SW 1271 (cell line): ENCODE measurements at regions not wholly inside any gene's neighbourhood (a gene's known extent, or its start where the extent isn't known, plus 50 kb on each side); places are given as distances from the start of the nearest gene placed in this dataset.

Experiments used
- DNase-seq, 2 experiments: peaks; one replicate each; lab custom pipeline; 2025; lab: John Stamatoyannopoulos, UW

DNA sequence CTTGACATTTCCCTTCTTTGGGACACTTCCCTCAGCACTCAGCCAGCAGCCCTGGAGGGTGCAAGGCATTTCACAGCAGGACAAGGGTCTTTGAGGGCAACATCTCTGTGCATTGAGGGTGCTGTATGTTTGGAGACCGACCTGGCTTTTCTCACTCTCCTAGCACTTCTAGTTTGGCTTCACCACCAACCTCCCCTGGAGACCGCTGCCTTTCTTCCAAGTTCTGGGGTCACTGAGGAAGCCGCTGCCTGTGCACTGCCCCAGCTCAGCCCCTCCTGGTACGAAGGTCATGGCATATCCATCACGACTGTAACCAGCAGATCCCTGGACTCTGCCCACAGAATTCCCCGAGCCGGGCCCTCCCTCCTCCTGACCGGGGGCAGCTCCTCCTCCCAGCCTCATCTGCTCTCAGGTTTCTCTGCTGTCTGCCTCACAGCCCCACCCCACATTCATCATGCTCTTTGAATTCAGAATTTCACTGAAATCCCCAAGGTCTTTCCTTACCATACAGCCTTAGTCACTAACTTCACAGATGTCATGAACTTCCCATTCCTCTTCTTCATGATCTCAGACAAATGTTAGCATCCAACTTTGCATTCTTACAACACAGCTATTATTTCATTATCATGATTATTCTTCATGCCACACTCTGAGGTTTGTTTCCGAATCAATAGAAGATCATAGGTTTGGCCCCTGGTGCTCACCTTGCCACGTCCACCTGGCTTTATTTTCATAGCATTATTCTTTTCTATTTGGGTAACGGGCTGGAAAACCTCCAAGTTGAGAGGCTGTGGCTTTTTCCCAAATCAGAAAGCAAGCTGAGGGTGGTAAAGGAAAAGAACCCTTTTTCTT, 113.0 kb upstream of the COPS8 start:
- no peak for DNase-seq

GRCh38 chr2:236973343-236973980, 112.2 kb upstream of the COPS8 start:
- no peak for DNase-seq

- DNase-seq = no peak
These were observed 111.5 kb upstream of the COPS8 start for GRCh38 chr2:236974148-236974547.

DNA sequence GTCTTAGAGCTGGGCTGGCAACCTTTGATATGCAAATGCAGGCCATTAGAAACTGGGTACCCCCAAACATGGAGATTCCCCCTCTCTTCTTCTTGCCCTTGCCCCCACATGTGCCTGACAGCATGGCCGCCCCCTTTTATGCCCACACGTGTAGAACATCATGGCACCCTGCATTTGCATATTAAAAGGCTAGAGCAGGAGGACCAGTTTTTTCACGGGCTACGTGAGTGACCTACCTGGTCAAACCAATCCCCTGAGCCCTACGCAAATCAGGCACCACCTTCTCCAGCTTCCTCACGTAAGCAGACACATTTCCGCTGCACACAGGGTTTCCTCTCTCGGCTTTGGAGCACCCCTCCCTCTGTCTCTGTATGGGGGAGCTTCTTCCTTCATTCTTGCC, 110.9 kb upstream of the COPS8 start:
- DNase-seq = no peak

GRCh38 chr2:236975766-236976165, 109.9 kb upstream of the COPS8 start:
- DNase-seq = no peak

- no peak for DNase-seq
These were observed 109.2 kb upstream of the COPS8 start for GRCh38 chr2:236976266-236977062.

DNA sequence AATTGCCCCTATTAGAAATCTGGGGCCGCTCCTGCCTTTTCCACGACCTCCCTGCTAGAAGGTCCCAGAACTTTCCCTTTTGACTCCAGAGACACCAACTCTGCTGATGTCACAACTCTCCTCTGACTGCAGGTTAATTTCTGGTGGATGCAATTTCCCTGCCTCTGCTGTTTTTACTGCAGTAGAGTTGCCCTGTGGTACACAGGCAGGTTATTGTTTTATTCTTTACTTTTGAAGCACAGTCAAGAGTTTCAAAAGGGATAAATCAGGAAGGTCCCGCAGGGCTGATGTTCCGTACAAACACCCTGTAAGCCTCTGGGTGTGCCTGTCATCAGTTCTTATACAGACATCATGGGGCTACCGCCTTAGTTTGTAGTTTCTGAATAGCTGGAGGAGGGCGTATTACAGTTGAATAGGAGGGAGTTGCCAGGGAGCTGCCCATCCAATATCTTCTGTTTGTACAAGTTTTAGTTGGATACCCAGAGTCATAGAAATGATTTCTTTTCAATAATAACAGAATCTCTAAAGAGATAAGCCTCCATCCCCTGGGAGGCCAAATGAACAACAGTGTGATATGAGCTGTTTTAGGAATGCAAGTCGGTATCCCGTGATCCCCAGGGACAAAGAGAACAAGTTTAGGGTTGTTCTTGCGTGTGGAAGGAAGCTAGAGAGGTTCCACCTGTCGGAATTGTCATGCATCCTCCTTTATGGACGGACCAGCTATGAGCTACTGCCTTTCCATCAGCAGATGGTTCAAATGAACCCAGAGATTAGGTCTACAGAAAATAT, 108.4 kb upstream of the COPS8 start:
- no peak for DNase-seq

- DNase-seq = no peak
These were observed 107.8 kb upstream of the COPS8 start for GRCh38 chr2:236977852-236978398.

DNA sequence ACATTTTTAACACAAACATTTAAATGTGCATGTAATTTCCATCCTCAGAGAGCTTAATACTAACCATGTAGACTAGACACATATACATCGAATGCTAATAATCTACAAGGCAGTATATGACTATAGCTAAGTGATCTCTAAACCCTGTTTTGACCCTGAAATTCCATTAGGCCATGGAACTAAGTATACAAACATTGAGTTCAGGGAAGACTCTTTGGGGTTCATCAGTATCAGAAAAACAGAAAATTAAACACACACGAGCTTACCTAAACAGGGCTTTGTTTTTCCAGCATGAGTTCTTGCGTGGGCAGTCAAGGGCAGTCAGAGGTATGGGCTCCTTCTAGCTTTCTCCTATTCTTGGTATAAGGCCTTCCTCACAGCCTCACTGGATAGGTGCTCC, 106.0 kb upstream of the COPS8 start:
- DNase-seq = no peak

GRCh38 chr2:236980961-236981360, 104.7 kb upstream of the COPS8 start:
- no peak for DNase-seq

DNA sequence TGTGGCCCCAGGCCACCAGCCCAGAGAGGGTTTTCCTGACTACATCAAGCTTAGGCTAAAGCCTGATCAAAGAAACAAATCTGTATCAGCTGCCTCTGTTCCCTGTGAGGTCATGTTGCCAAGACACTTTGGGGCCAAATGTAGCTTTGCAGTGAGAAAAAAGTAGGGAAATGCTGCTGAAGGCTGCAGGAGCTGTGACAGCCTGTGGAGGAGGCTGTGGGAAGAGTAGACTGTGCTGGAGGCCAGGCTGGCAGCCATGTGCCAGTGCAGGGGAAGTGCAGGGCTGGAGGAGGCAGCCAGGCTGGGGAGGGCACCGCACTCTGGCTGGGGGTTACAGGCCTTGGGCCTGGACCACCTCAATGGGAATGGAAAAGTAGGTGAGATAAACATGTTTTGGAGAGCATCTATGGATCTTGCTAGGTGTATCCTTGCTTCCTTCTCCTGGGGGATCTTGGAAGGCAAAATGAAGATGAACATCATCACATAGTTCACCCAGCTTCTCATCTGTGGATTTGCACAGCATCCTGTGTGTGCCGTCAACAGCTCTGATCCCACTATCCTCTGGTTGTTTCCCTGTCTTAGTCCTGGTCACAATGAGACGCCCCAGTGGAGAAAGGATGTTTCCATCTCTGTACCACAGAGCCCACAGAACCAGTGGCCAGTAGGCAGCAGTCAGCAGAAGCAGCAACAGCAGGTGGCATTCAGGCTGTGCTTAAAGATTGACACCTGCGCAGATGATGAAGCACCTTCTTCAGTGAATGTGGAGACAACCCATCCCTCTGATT, 103.8 kb upstream of the COPS8 start:
- DNase-seq = no peak

GRCh38 chr2:236982693-236983455, 102.8 kb upstream of the COPS8 start:
- no peak for DNase-seq

DNA sequence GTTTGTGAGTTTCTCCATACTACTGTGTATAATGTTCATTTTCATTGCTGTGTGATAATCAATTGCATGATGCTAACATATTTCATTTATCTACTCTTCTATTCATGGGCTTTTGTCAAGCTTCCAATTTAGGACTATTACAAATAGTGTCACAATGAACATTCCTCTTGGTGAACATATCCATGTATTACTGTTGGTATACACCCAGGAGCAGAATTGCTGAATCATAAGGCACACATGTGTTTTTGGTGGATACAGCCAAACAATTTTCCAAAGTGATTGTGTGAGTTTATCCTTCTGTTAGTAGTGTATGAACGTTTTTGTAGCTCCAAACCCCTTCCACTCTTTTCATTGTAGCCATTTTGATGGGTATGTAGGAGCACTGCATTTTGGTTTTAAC, 101.6 kb upstream of the COPS8 start:
- no peak for DNase-seq

- DNase-seq = no peak
These were observed 99.8 kb upstream of the COPS8 start for GRCh38 chr2:236985761-236986339.

- no peak for DNase-seq
These were observed 99.0 kb upstream of the COPS8 start for GRCh38 chr2:236986524-236987330.

GRCh38 chr2:236988216-236988615, 97.5 kb upstream of the COPS8 start:
- DNase-seq = no peak

DNA sequence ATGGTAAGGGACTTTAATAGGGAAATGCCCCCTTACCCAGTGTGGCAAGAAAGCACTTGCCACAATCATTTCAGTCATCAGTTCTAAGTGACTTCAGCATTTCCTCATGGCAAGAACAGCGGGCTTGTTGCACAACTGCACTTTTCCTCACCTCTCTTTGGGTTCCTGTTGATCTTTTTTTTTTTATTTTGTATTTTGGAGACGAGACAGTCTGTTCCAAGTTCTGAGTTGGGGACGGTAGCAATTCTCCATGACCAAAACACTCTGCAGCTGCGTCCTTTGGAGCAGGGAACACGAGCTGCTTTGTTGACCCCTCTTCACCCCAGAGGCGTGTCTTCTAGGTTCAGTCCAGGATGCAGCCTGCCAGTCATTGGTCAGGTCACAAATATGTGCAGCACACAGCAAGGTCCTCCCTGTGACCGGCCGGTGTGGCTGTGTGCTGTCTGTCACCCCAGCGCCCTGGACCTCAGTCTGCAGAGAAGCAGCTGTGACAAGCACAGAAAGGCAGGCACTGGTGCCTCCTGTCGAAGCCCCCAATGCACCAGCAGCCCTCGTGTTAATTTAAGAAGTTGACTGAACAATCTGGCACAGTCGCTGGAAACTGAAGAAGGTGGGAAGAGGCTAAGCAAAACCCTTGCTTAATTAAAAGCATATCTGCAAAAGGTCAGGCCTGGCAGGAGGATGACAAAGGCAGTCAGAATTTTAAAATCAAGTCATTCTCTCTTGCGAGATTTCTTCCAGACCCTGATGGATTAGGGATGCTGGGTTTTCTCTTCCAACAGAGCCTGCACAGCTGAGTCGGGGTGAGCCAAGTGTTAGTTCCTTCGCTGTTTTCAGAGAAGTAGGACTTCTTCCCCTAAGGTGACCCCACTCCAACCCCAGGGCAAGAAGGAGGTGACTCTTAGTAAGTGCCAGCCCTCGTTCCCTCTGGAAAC, 96.7 kb upstream of the COPS8 start:
- no peak for DNase-seq

- DNase-seq = no peak
These were observed 95.1 kb upstream of the COPS8 start for GRCh38 chr2:236990552-236990951.
